Smooth muscle cell (in vitro differentiated cells): ENCODE measurements at regions not wholly inside any gene's neighbourhood (a gene's known extent, or its start where the extent isn't known, plus 50 kb on each side); places are given as distances from the start of the nearest gene placed in this dataset.

Experiments used
- DNase-seq: peaks from one replicate; lab custom pipeline; 2025; ENCODE audit not compliant: unreplicated experiment; lab: John Stamatoyannopoulos, UW
- H2AFZ ChIP-seq: fragments of 200-600 bp; sonication (generic); 2 replicates; pipeline ENCODE4 v1.6.0; 2016; ENCODE audit warnings: antibody characterized with exemption, low read depth, mild to moderate bottlenecking
- H3F3A ChIP-seq: fragments of 200-600 bp; sonication (generic); 2 replicates; pipeline ENCODE4 v1.6.0; 2017; ENCODE audit warnings: antibody characterized with exemption, low read depth
- H3K27ac ChIP-seq: fragments of 200-600 bp; sonication (generic); 2 replicates; pipeline ENCODE4 v1.5.1; 2016; ENCODE audit warnings: low read depth, mild to moderate bottlenecking
- H3K27me3 ChIP-seq: fragments of 200-600 bp; sonication (generic); 2 replicates; pipeline ENCODE4 v1.6.1; 2016; ENCODE audit warnings: low read depth, mild to moderate bottlenecking
- H3K36me3 ChIP-seq: fragments of 200-600 bp; sonication (generic); 2 replicates; pipeline ENCODE4 v1.5.1; 2016; ENCODE audit warnings: low read depth
- H3K4me1 ChIP-seq: fragments of 200-600 bp; sonication (generic); 2 replicates; pipeline ENCODE4 v1.5.1; 2016; ENCODE audit warnings: low read depth
- H3K4me2 ChIP-seq: fragments of 200-600 bp; sonication (generic); 2 replicates; pipeline ENCODE4 v1.6.0; 2016; ENCODE audit warnings: mild to moderate bottlenecking
- H3K4me3 ChIP-seq: fragments of 200-600 bp; sonication (generic); 2 replicates; pipeline ENCODE4 v1.5.1; 2016; ENCODE audit warnings: mild to moderate bottlenecking
- H3K79me2 ChIP-seq: fragments of 200-600 bp; sonication (generic); 2 replicates; pipeline ENCODE4 v1.6.0; 2016; ENCODE audit warnings: low read depth, mild to moderate bottlenecking
- H3K9ac ChIP-seq: fragments of 200-600 bp; sonication (generic); 2 replicates; pipeline ENCODE4 v1.6.0; 2016; ENCODE audit warnings: low read depth
- H3K9me3 ChIP-seq: fragments of 200-600 bp; sonication (generic); replicated peaks from 2 replicates; pipeline ENCODE4 v1.5.1; 2016; ENCODE audit warnings: low read depth
- H4K20me1 ChIP-seq: fragments of 200-600 bp; sonication (generic); 2 replicates; pipeline ENCODE4 v1.6.0; 2016; ENCODE audit warnings: low read depth
- CTCF ChIP-seq: fragments of 200-600 bp; sonication (generic); IDR thresholded peaks from 2 replicates; pipeline ENCODE4 v1.5.1; 2017; ENCODE audit warnings: borderline replicate concordance, mild to moderate bottlenecking, antibody characterized with exemption; ENCODE audit not compliant: insufficient read depth, poor library complexity, severe bottlenecking
- WGBS: methylation state at CpG from one replicate; pipeline ENCODE4 v1.1.7; 2016; ENCODE audit warnings: low lambda C conversion rate; 5-methylcytosine and 5-hydroxymethylcytosine counted together

DNA sequence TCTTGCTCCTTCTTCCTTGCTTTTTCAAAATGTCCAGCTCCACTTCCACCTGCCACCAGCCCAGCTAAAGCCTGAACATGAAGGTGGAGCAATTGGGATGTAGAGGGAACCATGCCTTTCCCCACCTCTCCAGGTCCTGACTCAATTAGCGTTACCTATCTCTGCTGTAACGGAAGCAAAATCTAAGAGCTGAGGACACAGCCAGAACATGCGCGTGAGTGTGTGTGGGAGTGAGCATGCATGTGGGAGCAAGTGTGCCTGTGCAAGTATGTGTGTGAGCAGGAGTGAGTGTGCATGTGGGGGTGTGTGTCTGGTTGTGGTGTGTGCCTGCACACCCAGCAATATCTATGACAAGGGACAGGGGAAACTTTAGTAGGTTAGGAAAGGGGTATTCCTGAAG, 364.5 kb downstream of the MID1IP1 start:
- Histone ChIP-seq H3K27me3 (no peaks in the 10 kb centered on the region), H3K4me2 (no peak overlapping the region), H3K9ac (no peak overlapping the region), H3K79me2 (no peaks in the 10 kb centered on the region), H3K27ac (no peak overlapping the region), H3K36me3 (no peaks in the 10 kb centered on the region), H4K20me1 (no peaks in the 10 kb centered on the region), H2AFZ (no peak overlapping the region), H3K4me3 (no peak overlapping the region), H3K4me1 (no peaks in the 10 kb centered on the region), H3F3A (no peaks in the 10 kb centered on the region), H3K9me3 (no peaks in the 10 kb centered on the region)
- DNase-seq = no peak
- no peak for TF ChIP-seq CTCF
- WGBS = 93% methylated on average over 4 of the region's 4 CpGs

DNA sequence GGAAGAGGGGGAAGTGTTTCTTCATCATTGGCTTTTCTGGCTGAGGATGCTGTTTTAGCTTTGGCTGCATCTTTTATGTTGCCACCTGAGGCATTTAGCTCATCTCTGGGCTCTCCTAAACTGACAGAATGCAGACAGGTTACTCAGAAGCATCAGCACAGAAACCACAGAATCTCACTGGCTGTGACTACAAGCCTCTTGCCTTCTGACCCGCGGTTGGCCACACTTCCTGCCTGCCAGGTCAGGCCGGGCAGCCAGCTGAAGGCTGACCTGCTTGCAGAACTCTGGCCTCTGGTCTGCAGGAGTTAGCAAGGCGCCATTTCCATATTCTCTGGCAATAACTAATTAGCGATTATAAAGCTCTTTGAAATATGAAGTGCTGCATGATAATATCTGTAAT, 366.5 kb downstream of the MID1IP1 start:
- Histone ChIP-seq H3K4me3 (no peak overlapping the region), H3K36me3 (no peaks in the 10 kb centered on the region), H3K79me2 (no peaks in the 10 kb centered on the region), H3K9me3 (no peaks in the 10 kb centered on the region), H3K9ac (no peak overlapping the region), H2AFZ (no peak overlapping the region), H3F3A (no peaks in the 10 kb centered on the region), H3K27me3 (no peaks in the 10 kb centered on the region), H3K4me2 (no peak overlapping the region), H3K4me1 (no peaks in the 10 kb centered on the region), H3K27ac (no peak overlapping the region), H4K20me1 (no peaks in the 10 kb centered on the region)
- no peak for TF ChIP-seq CTCF
- WGBS = 66% methylated on average over 5 of the region's 5 CpGs
- DNase-seq = no peak

DNA sequence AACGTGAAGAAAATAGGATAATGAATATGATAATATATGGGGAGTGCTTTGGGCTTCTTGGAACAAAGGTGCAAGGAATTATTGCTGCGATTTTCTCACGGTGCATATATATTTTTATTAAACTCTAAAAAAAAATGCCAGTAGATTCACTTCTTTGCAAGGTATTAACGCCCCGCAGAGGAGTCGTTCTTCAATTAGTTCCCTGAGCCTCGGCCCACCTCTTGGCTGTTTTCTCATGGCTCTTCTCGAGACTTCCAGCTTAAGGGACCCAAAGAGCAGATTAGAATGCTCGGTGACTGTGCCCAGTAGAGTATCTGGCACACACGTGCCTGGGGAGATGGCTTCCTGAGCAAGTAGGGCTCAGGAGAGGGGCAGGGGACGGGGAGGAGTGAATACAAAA, 367.4 kb downstream of the MID1IP1 start:
- DNase-seq = no peak
- Histone ChIP-seq H3K9me3 (no peaks in the 10 kb centered on the region), H3K27me3 (no peaks in the 10 kb centered on the region), H4K20me1 (no peaks in the 10 kb centered on the region), H3K27ac (no peak overlapping the region), H3K79me2 (no peaks in the 10 kb centered on the region), H3F3A (no peaks in the 10 kb centered on the region), H3K4me1 (no peaks in the 10 kb centered on the region), H3K4me3 (no peak overlapping the region), H3K9ac (no peak overlapping the region), H2AFZ (no peak overlapping the region), H3K4me2 (no peak overlapping the region), H3K36me3 (no peaks in the 10 kb centered on the region)
- no peak for TF ChIP-seq CTCF
- WGBS = 73% methylated on average over 11 of the region's 11 CpGs

DNA sequence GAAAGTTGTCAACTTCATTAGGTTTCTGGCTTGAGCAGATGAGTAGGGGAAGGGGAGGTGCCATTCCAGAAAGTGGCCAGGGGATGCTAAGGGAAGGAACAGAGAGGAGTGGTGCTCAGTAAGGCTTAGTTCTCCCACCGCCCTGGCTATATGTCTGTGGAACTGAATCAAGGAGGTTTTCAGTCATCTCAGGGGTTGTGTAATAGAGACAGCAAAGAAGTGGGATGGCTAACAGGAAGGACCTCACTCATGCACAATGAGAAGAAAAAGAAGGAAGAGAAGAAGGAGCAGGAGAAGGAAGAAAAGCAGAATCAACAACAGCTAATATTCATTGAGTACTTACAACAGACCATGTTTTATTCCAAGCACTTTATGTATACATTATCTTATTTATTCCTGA, 368.7 kb downstream of the MID1IP1 start:
- Histone ChIP-seq H3K36me3 (no peaks in the 10 kb centered on the region), H4K20me1 (no peaks in the 10 kb centered on the region), H3K27me3 (no peaks in the 10 kb centered on the region), H2AFZ (no peak overlapping the region), H3K9ac (no peak overlapping the region), H3K79me2 (no peaks in the 10 kb centered on the region), H3F3A (no peaks in the 10 kb centered on the region), H3K27ac (no peak overlapping the region), H3K4me3 (no peak overlapping the region), H3K4me2 (no peak overlapping the region), H3K9me3 (no peaks in the 10 kb centered on the region), H3K4me1 (no peaks in the 10 kb centered on the region)
- no peak for DNase-seq
- TF ChIP-seq CTCF = no peak
- WGBS = 86% methylated on average over 1 of the region's 1 CpG
